SK-N-SH treated with all-trans-retinoic acid at 6 μM for 48 hours (cell line): ENCODE measurements at regions not wholly inside any gene's neighbourhood (a gene's known extent, or its start where the extent isn't known, plus 50 kb on each side); places are given as distances from the start of the nearest gene placed in this dataset.

Source experiments
- ATAC-seq: fragments of 200-7000 bp; cut with Tn5 transposase; 3 replicates; pipeline ENCODE4 v1.9.1; 2020; ENCODE audit warnings: mild to moderate bottlenecking, moderate library complexity
- ARNTL ChIP-seq: fragments of 450-650 bp; formaldehyde crosslinking; IDR thresholded peaks from 2 replicates; pipeline ENCODE4 v1.5.0; 2020; ENCODE audit warnings: low read depth, mild to moderate bottlenecking, moderate library complexity, borderline replicate concordance
- CSDC2 ChIP-seq: fragments of 250-450 bp; sonication (Bioruptor Pico); IDR thresholded peaks from 2 replicates; pipeline ENCODE4 v1.5.0; 2020; ENCODE audit warnings: mild to moderate bottlenecking, moderate library complexity
- ESRRG ChIP-seq: fragments of 250-450 bp; sonication (Bioruptor Pico); IDR thresholded peaks from 2 replicates; pipeline ENCODE4 v1.6.1; 2021; ENCODE audit warnings: mild to moderate bottlenecking
- GLIS3 ChIP-seq: fragments of 250-450 bp; sonication (Bioruptor Pico); IDR thresholded peaks from 2 replicates; pipeline ENCODE4 v1.5.0; 2020; ENCODE audit warnings: mild to moderate bottlenecking, moderate library complexity
- POU6F1 ChIP-seq: fragments of 250-450 bp; sonication (Bioruptor Pico); IDR thresholded peaks from 2 replicates; pipeline ENCODE4 v1.8.0; 2021; ENCODE audit warnings: low read depth, mild to moderate bottlenecking, moderate library complexity, borderline replicate concordance
- PPARA ChIP-seq: fragments of 250-450 bp; sonication (Bioruptor Pico); IDR thresholded peaks from 2 replicates; pipeline ENCODE4 v1.5.0; 2020; ENCODE audit warnings: mild to moderate bottlenecking, borderline replicate concordance
- RARB ChIP-seq: fragments of 250-450 bp; sonication (Bioruptor Pico); IDR thresholded peaks from 2 replicates; pipeline ENCODE4 v1.8.0; 2021; ENCODE audit warnings: mild to moderate bottlenecking, moderate library complexity
- TCF4 ChIP-seq: fragments of 250-450 bp; sonication (Bioruptor Pico); IDR thresholded peaks from 2 replicates; pipeline ENCODE4 v1.8.0; 2021; ENCODE audit warnings: mild to moderate bottlenecking, moderate library complexity, borderline replicate concordance
- TOX ChIP-seq: fragments of 250-450 bp; sonication (Bioruptor Pico); IDR thresholded peaks from 2 replicates; pipeline ENCODE4 v1.8.0; 2021; ENCODE audit warnings: mild to moderate bottlenecking, moderate library complexity, borderline replicate concordance
- ZC3H10 ChIP-seq: fragments of 250-450 bp; sonication (Bioruptor Pico); IDR thresholded peaks from 2 replicates; pipeline ENCODE4 v1.5.1; 2021; ENCODE audit warnings: mild to moderate bottlenecking, moderate library complexity
- ZFP3 ChIP-seq: fragments of 250-450 bp; sonication (Bioruptor Pico); IDR thresholded peaks from 2 replicates; pipeline ENCODE4 v1.5.0; 2020; ENCODE audit warnings: mild to moderate bottlenecking, moderate library complexity
- ZFP30 ChIP-seq: fragments of 450-650 bp; formaldehyde crosslinking; IDR thresholded peaks from 2 replicates; pipeline ENCODE4 v1.5.0; 2022; ENCODE audit warnings: mild to moderate bottlenecking, moderate library complexity
- ZNF565 ChIP-seq: fragments of 450-650 bp; formaldehyde crosslinking; conservative IDR thresholded peaks from 2 replicates; pipeline ENCODE4 v1.5.0; 2020; ENCODE audit warnings: low read depth, mild to moderate bottlenecking, moderate library complexity
- ZNF70 ChIP-seq: fragments of 450-650 bp; formaldehyde crosslinking; IDR thresholded peaks from 2 replicates; pipeline ENCODE4 v1.5.0; 2020; ENCODE audit warnings: mild to moderate bottlenecking, moderate library complexity
- TF ChIP-seq, protein P1 (sequence below): fragments of 250-450 bp; sonication (Bioruptor Pico); IDR thresholded peaks from 2 replicates; pipeline ENCODE4 v1.8.0; 2020; ENCODE audit warnings: mild to moderate bottlenecking, moderate library complexity, borderline replicate concordance
- TF ChIP-seq, protein P2 (sequence below): fragments of 250-450 bp; sonication (Bioruptor Pico); IDR thresholded peaks from 2 replicates; pipeline ENCODE4 v1.5.0; 2020; ENCODE audit warnings: mild to moderate bottlenecking, moderate library complexity
- TF ChIP-seq, protein P3 (sequence below): fragments of 250-450 bp; sonication (Bioruptor Pico); IDR thresholded peaks from 2 replicates; pipeline ENCODE4 v1.5.1; 2021; ENCODE audit warnings: mild to moderate bottlenecking, moderate library complexity

- no peak for TF ChIP-seq ZNF565 (CRISPR knock-in tag)
- no peak for TF ChIP-seq ESRRG
These were observed 66.9 kb upstream of the ATP1A1 start for GRCh38 chr1:116306102-116306501.

DNA sequence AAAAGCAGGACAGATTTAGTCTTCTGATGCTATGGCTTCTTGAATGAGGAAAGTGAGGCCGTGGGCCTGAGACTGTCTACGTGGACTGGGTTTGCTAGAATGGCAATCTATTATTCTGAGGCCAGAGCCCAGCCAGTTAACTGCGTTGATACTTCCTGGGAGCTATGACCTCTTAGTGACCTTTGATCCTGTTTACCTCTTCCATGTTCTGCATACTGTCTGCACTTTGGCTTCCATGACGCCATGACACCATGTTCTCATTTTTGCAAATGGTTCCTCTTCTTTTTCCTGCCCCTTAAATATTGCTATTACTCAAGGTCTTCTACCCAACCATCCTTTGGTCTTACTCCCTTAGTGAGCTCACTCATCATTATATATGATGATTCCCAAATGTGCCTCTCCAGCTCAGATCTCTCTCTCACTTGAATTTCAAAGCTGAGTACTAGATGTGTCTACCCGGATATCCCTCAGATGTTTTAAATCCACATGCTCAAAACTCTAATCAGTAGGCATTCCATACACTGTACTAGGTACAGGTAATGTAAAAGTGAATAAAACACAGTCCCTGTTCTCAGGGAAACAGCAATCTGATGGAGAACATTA is 66.1 kb upstream of the ATP1A1 start:
- TF ChIP-seq PPARA (no peak), ARNTL (CRISPR knock-in tag) (no peak), TCF4 (CRISPR knock-in tag) (no peak), ZNF70 (CRISPR knock-in tag) (no peak), TOX (CRISPR knock-in tag) (no peak), ZC3H10 (no peak), CSDC2 (CRISPR knock-in tag) (no peak)
- TF ChIP-seq, protein P1, sequence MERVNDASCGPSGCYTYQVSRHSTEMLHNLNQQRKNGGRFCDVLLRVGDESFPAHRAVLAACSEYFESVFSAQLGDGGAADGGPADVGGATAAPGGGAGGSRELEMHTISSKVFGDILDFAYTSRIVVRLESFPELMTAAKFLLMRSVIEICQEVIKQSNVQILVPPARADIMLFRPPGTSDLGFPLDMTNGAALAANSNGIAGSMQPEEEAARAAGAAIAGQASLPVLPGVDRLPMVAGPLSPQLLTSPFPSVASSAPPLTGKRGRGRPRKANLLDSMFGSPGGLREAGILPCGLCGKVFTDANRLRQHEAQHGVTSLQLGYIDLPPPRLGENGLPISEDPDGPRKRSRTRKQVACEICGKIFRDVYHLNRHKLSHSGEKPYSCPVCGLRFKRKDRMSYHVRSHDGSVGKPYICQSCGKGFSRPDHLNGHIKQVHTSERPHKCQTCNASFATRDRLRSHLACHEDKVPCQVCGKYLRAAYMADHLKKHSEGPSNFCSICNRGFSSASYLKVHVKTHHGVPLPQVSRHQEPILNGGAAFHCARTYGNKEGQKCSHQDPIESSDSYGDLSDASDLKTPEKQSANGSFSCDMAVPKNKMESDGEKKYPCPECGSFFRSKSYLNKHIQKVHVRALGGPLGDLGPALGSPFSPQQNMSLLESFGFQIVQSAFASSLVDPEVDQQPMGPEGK (CRISPR knock-in tag) = no peak
- TF ChIP-seq, all 23 proteins: peak for 0
- ATAC-seq = no peak

More at GRCh38 chr1:116306102-116306501, 66.9 kb upstream of the ATP1A1 start:
- ATAC-seq = no peak

DNA sequence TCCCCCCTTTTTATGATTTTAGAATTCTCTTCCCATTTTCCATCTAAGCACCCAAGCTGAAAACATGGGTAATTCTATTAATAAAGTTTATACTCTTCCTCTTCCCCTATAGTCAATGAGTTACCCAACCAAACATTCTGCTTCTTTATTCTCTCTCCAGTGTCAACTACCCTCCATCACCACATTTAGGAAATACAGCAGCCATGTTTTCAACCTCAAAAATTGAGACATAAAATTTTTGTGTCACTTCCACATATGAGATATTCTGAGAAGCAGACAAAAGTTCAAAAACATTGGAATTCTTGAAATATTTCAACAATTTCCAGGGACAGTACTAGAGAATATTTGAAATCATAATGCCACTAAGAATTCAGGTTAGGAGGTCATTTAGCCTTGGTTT is 64.8 kb upstream of the ATP1A1 start:
- no peak for ATAC-seq
- no peak for TF ChIP-seq POU6F1 (CRISPR knock-in tag)
- TF ChIP-seq, protein P2, sequence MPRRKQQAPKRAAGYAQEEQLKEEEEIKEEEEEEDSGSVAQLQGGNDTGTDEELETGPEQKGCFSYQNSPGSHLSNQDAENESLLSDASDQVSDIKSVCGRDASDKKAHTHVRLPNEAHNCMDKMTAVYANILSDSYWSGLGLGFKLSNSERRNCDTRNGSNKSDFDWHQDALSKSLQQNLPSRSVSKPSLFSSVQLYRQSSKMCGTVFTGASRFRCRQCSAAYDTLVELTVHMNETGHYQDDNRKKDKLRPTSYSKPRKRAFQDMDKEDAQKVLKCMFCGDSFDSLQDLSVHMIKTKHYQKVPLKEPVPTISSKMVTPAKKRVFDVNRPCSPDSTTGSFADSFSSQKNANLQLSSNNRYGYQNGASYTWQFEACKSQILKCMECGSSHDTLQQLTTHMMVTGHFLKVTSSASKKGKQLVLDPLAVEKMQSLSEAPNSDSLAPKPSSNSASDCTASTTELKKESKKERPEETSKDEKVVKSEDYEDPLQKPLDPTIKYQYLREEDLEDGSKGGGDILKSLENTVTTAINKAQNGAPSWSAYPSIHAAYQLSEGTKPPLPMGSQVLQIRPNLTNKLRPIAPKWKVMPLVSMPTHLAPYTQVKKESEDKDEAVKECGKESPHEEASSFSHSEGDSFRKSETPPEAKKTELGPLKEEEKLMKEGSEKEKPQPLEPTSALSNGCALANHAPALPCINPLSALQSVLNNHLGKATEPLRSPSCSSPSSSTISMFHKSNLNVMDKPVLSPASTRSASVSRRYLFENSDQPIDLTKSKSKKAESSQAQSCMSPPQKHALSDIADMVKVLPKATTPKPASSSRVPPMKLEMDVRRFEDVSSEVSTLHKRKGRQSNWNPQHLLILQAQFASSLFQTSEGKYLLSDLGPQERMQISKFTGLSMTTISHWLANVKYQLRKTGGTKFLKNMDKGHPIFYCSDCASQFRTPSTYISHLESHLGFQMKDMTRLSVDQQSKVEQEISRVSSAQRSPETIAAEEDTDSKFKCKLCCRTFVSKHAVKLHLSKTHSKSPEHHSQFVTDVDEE = no peak
- TF ChIP-seq, protein P3, sequence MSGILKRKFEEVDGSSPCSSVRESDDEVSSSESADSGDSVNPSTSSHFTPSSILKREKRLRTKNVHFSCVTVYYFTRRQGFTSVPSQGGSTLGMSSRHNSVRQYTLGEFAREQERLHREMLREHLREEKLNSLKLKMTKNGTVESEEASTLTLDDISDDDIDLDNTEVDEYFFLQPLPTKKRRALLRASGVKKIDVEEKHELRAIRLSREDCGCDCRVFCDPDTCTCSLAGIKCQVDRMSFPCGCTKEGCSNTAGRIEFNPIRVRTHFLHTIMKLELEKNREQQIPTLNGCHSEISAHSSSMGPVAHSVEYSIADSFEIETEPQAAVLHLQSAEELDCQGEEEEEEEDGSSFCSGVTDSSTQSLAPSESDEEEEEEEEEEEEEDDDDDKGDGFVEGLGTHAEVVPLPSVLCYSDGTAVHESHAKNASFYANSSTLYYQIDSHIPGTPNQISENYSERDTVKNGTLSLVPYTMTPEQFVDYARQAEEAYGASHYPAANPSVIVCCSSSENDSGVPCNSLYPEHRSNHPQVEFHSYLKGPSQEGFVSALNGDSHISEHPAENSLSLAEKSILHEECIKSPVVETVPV (CRISPR knock-in tag) = no peak
- no peak for TF ChIP-seq ZFP3 (CRISPR knock-in tag)
- TF ChIP-seq ARNTL (CRISPR knock-in tag) = no peak
- no peak for TF ChIP-seq ESRRG
- TF ChIP-seq, protein P1 (CRISPR knock-in tag) = no peak
- TF ChIP-seq TOX (CRISPR knock-in tag) = no peak
- TF ChIP-seq RARB (CRISPR knock-in tag) = no peak
- TF ChIP-seq TCF4 (CRISPR knock-in tag) = no peak
- TF ChIP-seq GLIS3 (CRISPR knock-in tag) = no peak
- TF ChIP-seq ZFP30 (CRISPR knock-in tag) = no peak
